ENCODE measurements at regions not wholly inside any gene's neighbourhood (a gene's known extent, or its start where the extent isn't known, plus 50 kb on each side); places are given as distances from the start of the nearest gene placed in this dataset.

DNA sequence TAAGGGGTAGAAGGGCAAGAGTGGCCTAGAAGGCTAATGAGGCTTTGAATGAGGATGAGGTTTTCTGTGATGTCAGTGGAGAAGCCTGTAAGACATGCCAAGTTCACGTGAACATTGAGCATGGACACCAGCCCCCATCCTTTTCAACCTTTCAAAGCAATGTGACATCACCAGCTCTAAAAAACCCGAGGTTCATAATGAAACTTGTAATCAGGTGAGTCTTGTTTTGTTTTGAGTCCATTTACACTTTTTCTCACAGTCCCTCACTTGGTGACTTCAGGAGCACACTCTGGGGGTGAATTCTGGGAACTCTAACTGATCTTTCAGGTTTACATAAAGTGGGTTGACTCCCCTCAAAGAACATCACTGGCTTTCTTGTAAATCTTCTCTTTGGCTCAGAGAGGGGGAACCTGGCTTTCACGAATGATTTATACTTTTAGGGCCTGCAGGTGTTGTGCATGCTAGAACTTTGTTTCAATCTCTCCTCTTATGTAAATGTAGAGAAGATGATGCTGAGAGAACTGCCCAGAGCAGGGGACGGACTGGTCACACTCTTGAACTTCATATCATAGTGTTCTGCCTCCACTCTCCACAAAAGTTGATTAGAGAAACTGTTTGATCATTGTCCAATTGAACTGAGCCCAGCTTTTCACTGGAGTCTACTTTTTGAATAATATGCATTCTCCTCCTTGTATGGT lies 224.7 kb upstream of the SATB1 start:
- TF ChIP-seq EZH2 (IDR thresholded peaks at IDR 0.05) (no peak), EZH2phosphoT487 (IDR thresholded peaks at IDR 0.05) (no peak)
- TF ChIP-seq, protein P1, sequence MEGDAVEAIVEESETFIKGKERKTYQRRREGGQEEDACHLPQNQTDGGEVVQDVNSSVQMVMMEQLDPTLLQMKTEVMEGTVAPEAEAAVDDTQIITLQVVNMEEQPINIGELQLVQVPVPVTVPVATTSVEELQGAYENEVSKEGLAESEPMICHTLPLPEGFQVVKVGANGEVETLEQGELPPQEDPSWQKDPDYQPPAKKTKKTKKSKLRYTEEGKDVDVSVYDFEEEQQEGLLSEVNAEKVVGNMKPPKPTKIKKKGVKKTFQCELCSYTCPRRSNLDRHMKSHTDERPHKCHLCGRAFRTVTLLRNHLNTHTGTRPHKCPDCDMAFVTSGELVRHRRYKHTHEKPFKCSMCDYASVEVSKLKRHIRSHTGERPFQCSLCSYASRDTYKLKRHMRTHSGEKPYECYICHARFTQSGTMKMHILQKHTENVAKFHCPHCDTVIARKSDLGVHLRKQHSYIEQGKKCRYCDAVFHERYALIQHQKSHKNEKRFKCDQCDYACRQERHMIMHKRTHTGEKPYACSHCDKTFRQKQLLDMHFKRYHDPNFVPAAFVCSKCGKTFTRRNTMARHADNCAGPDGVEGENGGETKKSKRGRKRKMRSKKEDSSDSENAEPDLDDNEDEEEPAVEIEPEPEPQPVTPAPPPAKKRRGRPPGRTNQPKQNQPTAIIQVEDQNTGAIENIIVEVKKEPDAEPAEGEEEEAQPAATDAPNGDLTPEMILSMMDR (IDR thresholded peaks at IDR 0.05) = no peak
- Histone ChIP-seq H3F3A (ENCODE audit: low read depth) (no peaks in the 10 kb centered on the region), H3K4me3 (no peak overlapping the region), H3K27me3 (no peaks in the 10 kb centered on the region), H3K9ac (no peak overlapping the region), H2AFZ (replicated peaks) (no peak overlapping the region), H3K4me2 (no peak overlapping the region), H4K20me1 (ENCODE audit: low read depth) (no peaks in the 10 kb centered on the region), H3K9me3 (ENCODE audit: low read depth) (no peaks in the 10 kb centered on the region), H3K4me1 (no peaks in the 10 kb centered on the region), H3K79me2 (ENCODE audit: low read depth) (no peaks in the 10 kb centered on the region), H3K27ac (no peak overlapping the region), H3K36me3 (no peaks in the 10 kb centered on the region)
- DNase-seq (ENCODE audit: low spot score) = no peak
- H3K9me3 Mint-ChIP-seq = no peaks in the 10 kb centered on the region
- H3K4me3 Mint-ChIP-seq = no peak overlapping the region
- H3K27me3 Mint-ChIP-seq (ENCODE audit: insufficient read depth, low read depth) = no peaks in the 10 kb centered on the region
- H3K4me1 Mint-ChIP-seq = no peaks in the 10 kb centered on the region
- H3K27ac Mint-ChIP-seq = no peak overlapping the region
- H3K36me3 Mint-ChIP-seq = no peaks in the 10 kb centered on the region

GRCh38 chr3:18648868-18649462 lies 223.8 kb upstream of the SATB1 start:
- Histone ChIP-seq H3K36me3 (no peaks in the 10 kb centered on the region), H3K4me1 (no peaks in the 10 kb centered on the region), H3K27me3 (no peaks in the 10 kb centered on the region), H4K20me1 (ENCODE audit: low read depth) (no peaks in the 10 kb centered on the region), H2AFZ (replicated peaks) (no peak overlapping the region), H3K79me2 (ENCODE audit: low read depth) (no peaks in the 10 kb centered on the region), H3F3A (ENCODE audit: low read depth) (no peaks in the 10 kb centered on the region), H3K4me3 (no peak overlapping the region), H3K9me3 (ENCODE audit: low read depth) (no peaks in the 10 kb centered on the region), H3K27ac (no peak overlapping the region), H3K9ac (no peak overlapping the region), H3K4me2 (no peak overlapping the region)
- DNase-seq (ENCODE audit: low spot score) = no peak
- Mint-ChIP-seq H3K36me3 (no peaks in the 10 kb centered on the region), H3K4me3 (no peak overlapping the region), H3K9me3 (no peaks in the 10 kb centered on the region), H3K4me1 (no peaks in the 10 kb centered on the region), H3K27me3 (ENCODE audit: insufficient read depth, low read depth) (no peaks in the 10 kb centered on the region), H3K27ac (no peak overlapping the region)
- TF ChIP-seq, protein P1 (IDR thresholded peaks at IDR 0.05) = no peak
- TF ChIP-seq EZH2 (IDR thresholded peaks at IDR 0.05) (no peak), EZH2phosphoT487 (IDR thresholded peaks at IDR 0.05) (no peak)

GRCh38 chr3:18648159-18648558 lies 223.0 kb upstream of the SATB1 start:
- Histone ChIP-seq H3K79me2 (ENCODE audit: low read depth) (no peaks in the 10 kb centered on the region), H3K9ac (no peak overlapping the region), H3F3A (ENCODE audit: low read depth) (no peaks in the 10 kb centered on the region), H3K27ac (no peak overlapping the region), H3K36me3 (no peaks in the 10 kb centered on the region), H3K27me3 (no peaks in the 10 kb centered on the region), H3K9me3 (ENCODE audit: low read depth) (no peaks in the 10 kb centered on the region), H3K4me3 (no peak overlapping the region), H3K4me1 (no peaks in the 10 kb centered on the region), H2AFZ (replicated peaks) (no peak overlapping the region), H4K20me1 (ENCODE audit: low read depth) (no peaks in the 10 kb centered on the region), H3K4me2 (no peak overlapping the region)
- H3K4me3 Mint-ChIP-seq = no peak overlapping the region
- DNase-seq (ENCODE audit: low spot score) = no peak
- H3K27ac Mint-ChIP-seq = no peak overlapping the region
- TF ChIP-seq EZH2 (IDR thresholded peaks at IDR 0.05) = no peak
- TF ChIP-seq EZH2phosphoT487 (IDR thresholded peaks at IDR 0.05) = no peak
- TF ChIP-seq, protein P1 (IDR thresholded peaks at IDR 0.05) = no peak
- no peaks in the 10 kb centered on the region for H3K27me3 Mint-ChIP-seq (ENCODE audit: insufficient read depth, low read depth)
- H3K4me1 Mint-ChIP-seq = no peaks in the 10 kb centered on the region
- no peaks in the 10 kb centered on the region for H3K36me3 Mint-ChIP-seq
- no peaks in the 10 kb centered on the region for H3K9me3 Mint-ChIP-seq

Data from neural progenitor cell (in vitro differentiated cells).